Right atrium auricular region (tissue), 2 donors: ENCODE measurements at regions not wholly inside any gene's neighbourhood (a gene's known extent, or its start where the extent isn't known, plus 50 kb on each side); places are given as distances from the start of the nearest gene placed in this dataset.

Source experiments
- DNase-seq: peaks from one replicate; pipeline ENCODE4 v3.0.0-alpha.2; 2019; ENCODE audit warnings: low spot score
- H3K27ac ChIP-seq, 2 donors: fragments of 200-600 bp; sonication (generic); 1 replicate in 1 of 2; 2 replicates in 1 of 2; pipeline ENCODE4 v1.5.1; 2016 to 2019
- H3K27me3 ChIP-seq, 2 donors: fragments of 200-600 bp; sonication (generic); one replicate each; pipeline versions ENCODE4 v1.5.1 to v1.6.0; 2017 to 2019
- H3K36me3 ChIP-seq: fragments of 200-600 bp; sonication (generic); one replicate; pipeline ENCODE4 v1.5.1; 2016
- H3K4me1 ChIP-seq, 2 donors: fragments of 200-600 bp; sonication (generic); one replicate each; pipeline versions ENCODE4 v1.5.1 to v1.6.0; 2017 to 2019
- H3K4me3 ChIP-seq, 2 donors: fragments of 200-600 bp; sonication (generic); 1 replicate in 1 of 2; 2 replicates in 1 of 2; pipeline ENCODE4 v1.5.1; 2017 to 2019; ENCODE audit warnings: mild to moderate bottlenecking in 1 of 2, moderate library complexity in 1 of 2
- H3K9me3 ChIP-seq, 2 donors: fragments of 200-600 bp; sonication (generic); one replicate each; pipeline ENCODE4 v1.5.1; 2019
- CTCF ChIP-seq, 2 donors: fragments of 200-600 bp; sonication (generic); IDR thresholded peaks; one replicate each; pipeline ENCODE4 v1.5.1; 2019; ENCODE audit warnings: antibody characterized with exemption in 2 of 2

GRCh38 chr6:76633259-76633658, 560.8 kb upstream of the IMPG1 start:
- no peak for DNase-seq
- H3K36me3 ChIP-seq, result no peaks in the 10 kb centered on the region

GRCh38 chr6:76631622-76632021, 559.2 kb upstream of the IMPG1 start:
- Histone ChIP-seq H3K4me3 (no peak overlapping the region), H3K9me3 (no peaks in the 10 kb centered on the region), H3K36me3 (no peaks in the 10 kb centered on the region), H3K27me3 (no peaks in the 10 kb centered on the region), H3K27ac (no peak overlapping the region), H3K4me1 (no peaks in the 10 kb centered on the region)
- no peak for DNase-seq
- no peak for TF ChIP-seq CTCF (IDR thresholded peaks at IDR 0.05)

More at GRCh38 chr6:76633259-76633658, 560.8 kb upstream of the IMPG1 start:
- no peaks in the 10 kb centered on the region for H3K4me1 ChIP-seq
- no peak for TF ChIP-seq CTCF (IDR thresholded peaks at IDR 0.05)
- H3K27me3 ChIP-seq, result no peaks in the 10 kb centered on the region
- H3K4me3 ChIP-seq, result no peak overlapping the region
- H3K27ac ChIP-seq, result no peak overlapping the region
- H3K9me3 ChIP-seq, result no peaks in the 10 kb centered on the region

- H3K36me3 ChIP-seq, result no peaks in the 10 kb centered on the region
- no peak overlapping the region for H3K27ac ChIP-seq
- no peaks in the 10 kb centered on the region for H3K4me1 ChIP-seq
- DNase-seq, result no peak
- no peak for TF ChIP-seq CTCF (IDR thresholded peaks at IDR 0.05)
- H3K9me3 ChIP-seq, result no peaks in the 10 kb centered on the region
- H3K4me3 ChIP-seq, result no peak overlapping the region
- no peaks in the 10 kb centered on the region for H3K27me3 ChIP-seq
Measured at GRCh38 chr6:76615395-76615794, 542.9 kb upstream of the IMPG1 start.

GRCh38 chr6:76612954-76613353, 540.5 kb upstream of the IMPG1 start:
- no peaks in the 10 kb centered on the region for H3K4me1 ChIP-seq
- no peaks in the 10 kb centered on the region for H3K27me3 ChIP-seq
- H3K4me3 ChIP-seq, result no peak overlapping the region
- TF ChIP-seq CTCF (IDR thresholded peaks at IDR 0.05), result no peak
- no peaks in the 10 kb centered on the region for H3K9me3 ChIP-seq
- H3K36me3 ChIP-seq, result no peaks in the 10 kb centered on the region
- DNase-seq, result no peak
- no peak overlapping the region for H3K27ac ChIP-seq

- Histone ChIP-seq H3K4me1 (no peaks in the 10 kb centered on the region), H3K36me3 (no peaks in the 10 kb centered on the region), H3K9me3 (no peaks in the 10 kb centered on the region), H3K27me3 (no peaks in the 10 kb centered on the region), H3K27ac (no peak overlapping the region), H3K4me3 (no peak overlapping the region)
- DNase-seq, result no peak
- no peak for TF ChIP-seq CTCF (IDR thresholded peaks at IDR 0.05)
Measured at GRCh38 chr6:76609160-76609559, 536.7 kb upstream of the IMPG1 start.

GRCh38 chr6:76594109-76594508, 521.6 kb upstream of the IMPG1 start:
- Histone ChIP-seq H3K36me3 (no peaks in the 10 kb centered on the region), H3K27ac (no peak overlapping the region), H3K4me1 (no peaks in the 10 kb centered on the region), H3K27me3 (no peaks in the 10 kb centered on the region), H3K9me3 (peaks cover 0 to 6% of the 10 kb centered on the region in 2 donors), H3K4me3 (no peak overlapping the region)
- TF ChIP-seq CTCF (IDR thresholded peaks at IDR 0.05), result no peak
- DNase-seq, result no peak
